Nephron progenitor cell (in vitro differentiated cells): ENCODE measurements at regions not wholly inside any gene's neighbourhood (a gene's known extent, or its start where the extent isn't known, plus 50 kb on each side); places are given as distances from the start of the nearest gene placed in this dataset.
A peak's percentile ranks its signal among the peaks of the same experiment; 100 is the strongest.

Source experiments
- DNase-seq: peaks from one replicate; pipeline ENCODE4 v3.0.0; 2021
- H3K27ac Mint-ChIP-seq: 2 replicates; pipeline ENCODE4 v1.8.0; 2021; ENCODE audit warnings: mild to moderate bottlenecking, moderate library complexity, mixed read lengths
- H3K27me3 Mint-ChIP-seq: 2 replicates; pipeline ENCODE4 v1.8.0; 2021; ENCODE audit warnings: mild to moderate bottlenecking, low read depth, mixed read lengths; ENCODE audit not compliant: poor library complexity
- H3K36me3 Mint-ChIP-seq: 2 replicates; pipeline ENCODE4 v1.8.0; 2021; ENCODE audit warnings: low read depth, mixed read lengths
- H3K4me1 Mint-ChIP-seq: 2 replicates; pipeline ENCODE4 v1.8.0; 2021; ENCODE audit warnings: mixed read lengths
- H3K4me3 Mint-ChIP-seq: 2 replicates; pipeline ENCODE4 v1.8.0; 2021; ENCODE audit warnings: mild to moderate bottlenecking, moderate library complexity, mixed read lengths
- H3K9me3 Mint-ChIP-seq: 2 replicates; pipeline ENCODE4 v1.8.0; 2021; ENCODE audit warnings: mild to moderate bottlenecking, moderate library complexity, mixed read lengths
- TF ChIP-seq, protein P1 (sequence below): fragments of 200-600 bp; sonication (generic); IDR thresholded peaks from 2 replicates; pipeline ENCODE4 v1.5.0; 2021; ENCODE audit warnings: antibody characterized with exemption

DNA sequence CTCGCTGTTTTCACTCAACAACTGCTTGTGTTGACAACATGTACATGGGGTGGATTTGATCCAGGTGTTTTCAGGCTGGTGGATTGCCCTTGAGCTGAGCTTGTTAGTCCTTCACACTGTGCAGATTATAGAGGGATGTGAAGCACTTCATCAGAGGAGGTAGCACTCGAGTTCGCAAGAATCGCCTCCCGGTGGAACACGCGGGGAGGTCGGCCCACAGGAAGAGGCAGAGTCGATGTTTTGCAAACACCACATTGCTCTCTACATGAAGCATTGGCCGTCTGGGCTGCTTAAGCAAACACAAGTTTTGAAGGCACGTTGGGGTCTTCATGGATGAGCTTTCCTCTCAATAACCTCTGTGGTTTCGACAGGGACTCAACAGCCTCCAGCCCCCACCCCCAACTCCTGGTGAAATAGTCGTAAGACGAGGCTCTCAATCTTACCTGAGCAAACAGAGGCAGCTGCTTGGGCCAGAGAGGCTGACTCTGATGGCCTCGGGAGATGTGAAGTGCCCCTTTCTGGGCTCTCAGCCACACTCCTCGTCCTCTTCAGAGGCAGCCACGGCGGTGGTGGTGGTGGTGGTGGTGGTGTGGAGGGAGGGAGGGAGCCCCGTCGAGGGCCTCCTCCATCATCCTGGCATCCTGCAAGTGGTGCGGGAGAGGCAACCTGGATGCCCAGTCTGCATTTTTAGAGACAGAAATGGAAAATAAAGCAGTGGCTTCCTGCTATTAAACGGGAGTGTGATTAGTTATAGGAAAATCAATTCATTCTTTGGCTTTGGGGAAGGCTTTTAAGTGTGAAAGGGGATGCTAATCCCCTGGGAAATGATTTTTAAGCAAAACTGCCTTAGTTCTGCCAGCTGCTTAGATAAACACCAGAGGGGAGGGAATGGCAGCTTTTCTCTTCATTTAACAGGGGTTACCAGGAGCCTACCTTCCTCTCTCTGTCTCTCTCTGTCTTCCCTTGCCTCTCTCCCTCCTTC lies 552.5 kb upstream of the EEF2KMT start:
- H3K27ac Mint-ChIP-seq = no peak overlapping the region
- no peak for DNase-seq
- peaks cover 21% of the 10 kb centered on the region for H3K4me1 Mint-ChIP-seq
- H3K4me3 Mint-ChIP-seq = no peak overlapping the region
- H3K9me3 Mint-ChIP-seq = no peaks in the 10 kb centered on the region
- no peaks in the 10 kb centered on the region for H3K36me3 Mint-ChIP-seq
- peaks cover 35% of the 10 kb centered on the region for H3K27me3 Mint-ChIP-seq
- TF ChIP-seq, protein P1, sequence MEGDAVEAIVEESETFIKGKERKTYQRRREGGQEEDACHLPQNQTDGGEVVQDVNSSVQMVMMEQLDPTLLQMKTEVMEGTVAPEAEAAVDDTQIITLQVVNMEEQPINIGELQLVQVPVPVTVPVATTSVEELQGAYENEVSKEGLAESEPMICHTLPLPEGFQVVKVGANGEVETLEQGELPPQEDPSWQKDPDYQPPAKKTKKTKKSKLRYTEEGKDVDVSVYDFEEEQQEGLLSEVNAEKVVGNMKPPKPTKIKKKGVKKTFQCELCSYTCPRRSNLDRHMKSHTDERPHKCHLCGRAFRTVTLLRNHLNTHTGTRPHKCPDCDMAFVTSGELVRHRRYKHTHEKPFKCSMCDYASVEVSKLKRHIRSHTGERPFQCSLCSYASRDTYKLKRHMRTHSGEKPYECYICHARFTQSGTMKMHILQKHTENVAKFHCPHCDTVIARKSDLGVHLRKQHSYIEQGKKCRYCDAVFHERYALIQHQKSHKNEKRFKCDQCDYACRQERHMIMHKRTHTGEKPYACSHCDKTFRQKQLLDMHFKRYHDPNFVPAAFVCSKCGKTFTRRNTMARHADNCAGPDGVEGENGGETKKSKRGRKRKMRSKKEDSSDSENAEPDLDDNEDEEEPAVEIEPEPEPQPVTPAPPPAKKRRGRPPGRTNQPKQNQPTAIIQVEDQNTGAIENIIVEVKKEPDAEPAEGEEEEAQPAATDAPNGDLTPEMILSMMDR = no peak

DNA sequence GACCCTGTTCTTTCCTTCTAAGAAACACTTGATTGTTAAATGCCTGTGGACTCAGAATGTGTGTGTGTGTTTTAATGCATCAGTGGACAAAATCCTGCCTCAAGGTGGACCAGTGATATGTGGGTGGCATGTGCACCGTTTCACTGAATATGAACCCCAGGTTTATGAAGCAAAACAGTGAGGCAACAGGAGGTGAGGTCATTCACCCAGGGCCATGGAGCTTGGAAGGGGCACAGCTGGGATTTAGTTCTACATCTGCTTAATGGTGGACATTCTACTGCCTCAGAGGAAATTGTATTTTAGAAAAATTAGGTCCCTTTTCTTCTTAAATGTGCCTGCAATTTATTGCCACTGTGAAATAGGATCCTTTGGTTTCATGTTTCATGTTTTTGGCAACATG lies 549.5 kb upstream of the EEF2KMT start:
- TF ChIP-seq, protein P1 = no peak
- no peaks in the 10 kb centered on the region for H3K36me3 Mint-ChIP-seq
- no peaks in the 10 kb centered on the region for H3K9me3 Mint-ChIP-seq
- peaks cover 31% of the 10 kb centered on the region for H3K4me1 Mint-ChIP-seq
- peak overlapping the region; percentile 61 for H3K27ac Mint-ChIP-seq
- H3K27me3 Mint-ChIP-seq = peaks cover 33% of the 10 kb centered on the region
- DNase-seq = no peak
- H3K4me3 Mint-ChIP-seq = no peak overlapping the region

DNA sequence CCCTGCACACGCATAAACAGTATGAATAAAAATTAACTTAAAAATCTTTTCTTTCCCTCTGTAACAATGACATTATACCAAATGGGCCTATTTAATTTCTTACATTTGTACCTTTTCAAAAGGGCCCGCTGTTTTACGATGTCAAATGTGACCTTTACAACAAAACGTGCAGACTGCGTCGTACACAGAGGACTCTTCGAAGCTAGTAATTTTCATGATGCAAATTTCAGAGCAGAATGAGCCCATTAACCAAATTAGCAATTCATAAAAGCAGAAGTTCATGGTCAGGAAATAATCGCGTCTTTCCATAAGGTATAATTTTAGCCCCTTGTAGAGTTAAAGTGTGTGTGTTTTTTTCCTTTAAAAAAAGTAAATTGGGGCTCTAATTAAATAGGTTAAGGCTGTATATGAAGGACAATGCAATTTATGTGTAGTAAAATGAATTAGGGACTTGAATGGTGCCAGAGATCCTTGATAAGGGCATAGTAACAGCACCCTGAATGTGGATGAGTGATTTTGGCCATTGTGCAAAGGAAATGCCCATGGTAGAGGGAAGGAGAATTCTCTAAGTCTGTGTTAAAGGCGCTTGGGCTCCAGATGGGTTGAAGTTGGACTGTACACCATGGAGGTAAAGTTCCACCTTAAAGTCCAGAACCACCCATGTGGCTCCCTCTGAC lies 546.4 kb upstream of the EEF2KMT start:
- TF ChIP-seq, protein P1 = no peak
- H3K27ac Mint-ChIP-seq = no peak overlapping the region
- no peaks in the 10 kb centered on the region for H3K36me3 Mint-ChIP-seq
- no peak overlapping the region for H3K4me3 Mint-ChIP-seq
- H3K27me3 Mint-ChIP-seq = peaks cover 22% of the 10 kb centered on the region
- DNase-seq = no peak
- H3K9me3 Mint-ChIP-seq = no peaks in the 10 kb centered on the region
- peaks cover 29% of the 10 kb centered on the region for H3K4me1 Mint-ChIP-seq

DNA sequence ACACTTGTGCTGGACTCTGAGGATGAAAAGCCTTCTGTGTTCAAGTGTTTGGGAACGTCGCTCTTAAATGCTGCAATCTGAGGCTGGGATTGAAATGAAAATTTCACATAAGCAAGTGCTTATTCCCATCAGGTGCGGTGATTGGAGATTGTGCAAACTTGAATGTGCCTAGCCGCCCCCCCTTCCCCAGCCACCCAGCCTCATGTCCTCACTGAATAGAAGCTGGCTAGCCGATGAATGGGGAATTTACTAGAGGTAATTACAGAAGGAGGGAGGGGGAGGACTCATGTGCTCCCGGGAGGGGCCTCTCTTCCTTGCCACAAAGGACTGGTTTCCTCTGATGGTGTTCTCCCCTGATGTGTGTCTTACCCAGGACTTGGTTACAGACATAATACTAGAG lies 544.8 kb upstream of the EEF2KMT start:
- Mint-ChIP-seq H3K4me3 (no peak overlapping the region), H3K27me3 (peaks cover 24% of the 10 kb centered on the region)

DNA sequence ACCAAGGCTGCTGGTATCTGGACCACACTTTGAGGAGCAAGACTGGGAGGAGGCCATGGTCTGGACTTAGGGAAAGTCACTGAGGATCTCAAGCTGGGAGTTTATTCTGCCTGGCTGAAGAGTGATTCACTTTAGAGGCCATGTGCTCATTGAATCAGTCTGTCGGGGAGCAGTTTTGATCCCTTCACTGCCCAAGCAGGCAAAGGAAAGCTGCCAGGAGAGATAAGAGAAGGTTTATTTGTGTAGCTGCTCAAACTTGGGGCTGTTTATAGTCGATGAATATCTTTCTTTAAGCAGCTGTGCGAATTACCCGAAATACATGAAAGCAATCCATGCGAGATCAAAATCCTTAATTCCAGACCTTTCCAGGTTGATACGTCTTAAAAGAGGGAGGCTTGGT lies 544.4 kb upstream of the EEF2KMT start:
- H3K27me3 Mint-ChIP-seq = peaks cover 19% of the 10 kb centered on the region
- H3K27ac Mint-ChIP-seq = peak overlapping the region; percentile 7
- H3K9me3 Mint-ChIP-seq = no peaks in the 10 kb centered on the region
- H3K4me3 Mint-ChIP-seq = no peak overlapping the region
- no peak for DNase-seq
- TF ChIP-seq, protein P1 = no peak
- peaks cover 22% of the 10 kb centered on the region for H3K4me1 Mint-ChIP-seq
- H3K36me3 Mint-ChIP-seq = no peaks in the 10 kb centered on the region

More for the DNA sequence above, 544.8 kb upstream of the EEF2KMT start:
- H3K36me3 Mint-ChIP-seq = no peaks in the 10 kb centered on the region
- no peaks in the 10 kb centered on the region for H3K9me3 Mint-ChIP-seq
- no peak for DNase-seq
- H3K27ac Mint-ChIP-seq = no peak overlapping the region
- H3K4me1 Mint-ChIP-seq = peaks cover 27% of the 10 kb centered on the region
- TF ChIP-seq, protein P1 = no peak
